C1 segment of cervical spinal cord (tissue), 14 donors: ENCODE measurements at regions not wholly inside any gene's neighbourhood (a gene's known extent, or its start where the extent isn't known, plus 50 kb on each side); places are given as distances from the start of the nearest gene placed in this dataset.

Source experiments
- DNase-seq, 14 donors: peaks; one replicate each; lab custom pipeline; 2025; lab: John Stamatoyannopoulos, UW

DNA sequence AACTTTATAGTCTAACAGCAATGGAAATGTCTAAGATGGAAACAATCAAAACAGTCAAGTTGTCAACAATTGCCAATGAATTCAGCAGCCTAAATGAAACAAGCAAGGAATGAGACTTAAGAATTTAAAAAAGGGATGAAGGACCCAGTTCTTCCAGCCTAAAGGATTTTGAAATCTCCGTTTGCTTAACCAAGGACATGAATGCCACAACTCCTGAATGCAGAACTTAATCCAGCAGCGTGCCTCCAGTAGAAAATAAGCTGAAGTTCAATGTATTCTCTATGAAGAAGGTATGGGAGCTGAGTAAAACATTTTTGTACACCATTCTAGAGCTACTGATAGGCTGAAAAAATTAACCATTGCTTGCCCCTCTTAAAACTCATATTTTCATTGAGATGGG, 411.3 kb downstream of the ARHGEF28 start:
- no peak for DNase-seq

DNA sequence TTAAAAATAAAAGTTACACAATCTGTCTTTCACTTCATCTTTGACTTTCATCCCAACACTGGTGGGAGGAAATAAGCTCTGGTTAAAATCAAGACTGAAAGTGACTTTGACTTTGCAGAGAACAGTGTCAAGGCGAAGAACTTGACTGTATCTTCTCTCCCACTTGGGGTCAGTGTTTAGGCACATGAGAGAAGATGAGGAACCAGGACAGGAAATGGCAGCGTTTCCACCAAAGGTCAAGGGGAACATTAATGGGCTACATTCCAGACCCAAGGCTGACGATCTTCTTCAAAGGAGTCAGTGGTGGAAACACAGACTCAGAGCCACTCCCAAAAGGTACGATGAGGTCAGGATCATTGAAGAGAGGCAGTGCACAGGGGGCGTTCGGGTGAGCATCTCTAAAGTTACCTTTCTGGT, 409.5 kb downstream of the ARHGEF28 start:
- DNase-seq: no peak

DNA sequence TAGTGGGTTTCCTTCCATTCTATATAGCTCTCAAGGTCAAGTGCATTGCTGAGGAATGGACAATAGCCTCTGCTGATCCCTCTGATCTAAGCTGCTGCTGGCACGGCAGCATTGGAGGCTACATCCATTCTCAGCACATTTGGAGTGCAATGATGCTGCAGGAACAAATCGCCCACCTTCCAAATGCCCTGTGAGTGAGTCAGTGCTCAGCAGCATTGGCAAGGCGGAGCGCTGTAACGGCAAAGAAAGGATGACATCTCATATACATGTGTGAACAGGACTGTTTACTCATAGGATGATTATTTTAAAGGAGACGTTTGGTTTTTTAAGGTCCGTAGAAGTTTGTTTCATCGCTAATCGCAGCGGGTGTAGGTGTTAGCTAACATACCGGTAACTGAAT, 408.7 kb downstream of the ARHGEF28 start:
- no peak for DNase-seq

DNA sequence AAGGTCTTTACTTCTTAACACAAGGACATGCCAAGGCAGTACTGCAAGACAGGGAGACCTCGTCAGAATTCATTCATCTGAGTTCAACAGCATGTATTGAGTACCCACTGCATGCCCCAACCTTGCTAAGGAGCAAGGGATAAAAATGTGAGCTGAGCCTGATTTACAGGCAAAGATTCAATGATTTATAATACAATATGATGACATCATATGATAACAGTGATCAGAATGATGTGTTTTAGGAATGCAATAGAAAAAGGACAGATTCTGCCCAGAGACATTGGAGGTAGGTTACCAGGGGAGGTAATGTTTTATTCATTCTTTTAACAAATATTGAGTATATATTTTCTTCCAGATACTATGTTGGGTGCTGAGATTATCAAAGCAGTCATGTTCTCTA, 406.6 kb downstream of the ARHGEF28 start:
- no peak for DNase-seq

DNA sequence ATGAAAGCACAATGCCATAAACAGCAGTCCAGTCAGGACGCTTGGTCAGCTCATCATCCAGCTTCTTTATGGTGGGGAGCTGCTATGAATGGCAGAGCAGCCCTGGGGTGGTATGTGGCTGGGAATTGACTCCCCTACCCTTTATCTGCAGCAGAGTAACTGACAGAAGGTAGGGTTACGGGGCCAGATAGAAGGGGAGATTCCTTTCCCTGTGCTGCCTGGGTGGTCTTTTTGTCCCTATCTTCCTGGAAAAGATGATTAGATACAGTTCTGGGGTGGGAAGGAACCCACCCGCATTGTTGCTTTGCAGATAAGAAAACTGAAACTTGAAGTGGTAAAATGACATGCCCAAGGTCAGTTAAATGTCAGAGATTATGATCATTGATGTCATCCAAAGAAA, 405.5 kb downstream of the ARHGEF28 start:
- no peak for DNase-seq

DNA sequence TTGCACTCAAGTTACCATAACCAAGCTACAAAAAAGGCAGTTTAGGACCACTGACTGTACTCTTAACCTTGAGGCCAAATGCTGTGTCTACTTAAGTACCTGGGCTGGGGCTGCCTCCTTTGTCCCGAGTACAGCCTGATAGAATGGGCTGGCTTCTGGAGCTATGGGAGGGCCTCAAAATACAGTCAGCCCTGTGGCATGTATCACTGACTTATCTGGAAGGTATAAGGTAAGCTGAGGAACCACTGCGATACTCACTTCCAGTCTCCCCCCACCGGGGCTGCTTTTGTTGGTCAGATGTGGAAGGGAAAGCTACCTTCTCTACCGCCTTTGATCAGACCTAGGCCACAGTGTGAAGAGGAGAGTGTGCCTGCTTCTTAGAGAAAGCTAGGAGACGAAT, 404.8 kb downstream of the ARHGEF28 start:
- no peak for DNase-seq

DNA sequence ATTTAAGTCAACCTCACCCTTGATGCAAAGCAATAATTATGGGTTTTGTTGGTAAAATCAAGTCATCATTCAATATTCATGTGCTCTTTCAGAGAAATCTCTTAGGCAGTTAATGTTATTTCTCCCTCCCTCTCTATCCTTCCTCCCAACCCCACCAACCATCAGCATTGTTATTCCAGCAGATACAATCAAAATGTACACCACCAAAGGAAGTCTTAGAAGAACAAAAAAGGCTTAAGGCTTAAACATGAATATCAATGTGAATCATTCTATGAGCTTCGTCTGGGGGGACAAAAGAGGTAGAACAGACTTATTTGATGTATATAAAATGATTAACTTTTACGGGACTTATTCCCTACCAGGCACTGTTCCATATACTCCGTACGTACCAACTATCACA, 404.4 kb downstream of the ARHGEF28 start:
- no peak for DNase-seq

DNA sequence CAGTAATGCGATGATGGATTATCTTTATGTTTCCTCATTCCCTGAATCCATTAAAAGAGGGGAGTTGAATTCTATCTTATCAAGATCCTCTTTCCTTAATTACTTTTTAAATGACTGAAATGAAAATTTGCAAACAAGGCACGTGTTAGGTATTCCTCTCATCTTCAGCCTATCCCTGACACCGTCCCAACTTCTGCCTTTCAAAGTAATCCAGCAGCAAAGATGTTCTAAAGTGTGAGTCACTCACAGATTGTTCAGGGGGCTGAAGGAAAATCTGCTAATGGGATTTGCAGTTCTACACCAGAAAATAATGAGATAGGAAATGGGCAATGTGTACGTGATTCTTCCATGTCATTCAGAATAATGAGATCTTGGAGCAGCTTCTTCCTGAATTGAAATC, 403.0 kb downstream of the ARHGEF28 start:
- no peak for DNase-seq

DNA sequence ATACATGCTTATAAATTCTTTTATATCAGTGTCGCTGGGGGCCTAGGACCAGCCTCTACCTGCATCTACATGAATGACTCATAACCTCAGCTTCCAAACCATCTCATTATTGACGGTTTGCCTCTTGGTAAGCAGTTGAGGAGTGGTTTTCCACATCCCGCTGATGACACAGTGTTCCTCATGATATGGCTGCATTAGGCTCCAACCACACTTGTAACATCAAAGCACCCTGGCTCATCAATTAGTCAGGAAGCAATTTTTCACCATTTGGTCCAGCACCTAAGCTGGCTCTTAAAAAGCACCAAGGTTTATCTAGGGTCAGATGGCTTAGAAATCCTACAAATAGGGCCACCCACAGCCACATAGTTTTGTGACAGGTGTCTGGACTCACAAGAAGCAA, 402.4 kb downstream of the ARHGEF28 start:
- DNase-seq: no peak

DNA sequence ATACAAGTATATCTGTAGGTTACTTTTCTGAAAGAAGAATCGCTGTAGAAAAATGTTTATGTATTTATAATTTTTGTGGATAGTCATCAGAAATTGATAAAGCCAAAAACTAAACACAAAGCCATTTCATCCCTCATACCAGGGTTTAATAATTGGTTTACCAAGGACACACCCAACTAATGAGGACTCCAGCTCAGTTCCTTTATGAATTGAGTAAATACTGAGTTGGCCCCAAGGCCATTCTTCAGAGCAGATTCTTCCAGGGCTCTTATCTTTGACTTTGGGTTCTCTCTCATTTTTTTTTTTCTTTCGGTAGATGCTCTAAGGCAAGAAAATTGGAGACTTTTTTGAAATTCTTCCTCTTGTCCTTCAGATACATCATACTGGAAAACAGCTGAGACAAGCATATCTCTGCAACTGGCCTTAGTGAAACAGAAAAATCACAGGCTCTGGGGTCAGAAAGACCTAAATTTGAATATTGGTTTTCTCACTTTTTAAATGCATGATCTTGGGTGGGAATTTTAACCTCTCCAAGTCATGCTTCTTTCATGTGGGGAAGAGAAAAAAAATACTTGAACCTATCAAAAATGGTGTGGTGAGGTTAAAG, 401.8 kb downstream of the ARHGEF28 start:
- DNase-seq: no peak

DNA sequence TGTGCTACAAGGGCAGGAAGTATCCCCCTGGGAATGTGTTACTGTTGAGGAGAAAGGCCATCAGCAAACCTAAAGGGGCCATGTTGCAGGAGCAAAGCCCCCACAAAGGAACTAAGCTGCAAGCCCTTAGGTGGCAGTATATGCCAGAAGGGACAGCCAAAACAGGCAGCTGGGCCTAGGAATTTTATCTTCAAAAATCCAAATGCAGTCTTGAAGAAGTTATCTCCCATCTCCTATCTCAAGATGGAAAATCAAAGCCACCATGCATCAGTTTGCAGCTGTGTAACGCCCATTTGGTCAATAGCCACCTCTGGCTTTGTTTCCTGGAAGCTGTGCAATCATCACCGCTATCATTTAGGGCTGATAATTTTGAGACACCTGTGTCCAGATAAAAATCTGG, 400.3 kb downstream of the ARHGEF28 start:
- no peak for DNase-seq

DNA sequence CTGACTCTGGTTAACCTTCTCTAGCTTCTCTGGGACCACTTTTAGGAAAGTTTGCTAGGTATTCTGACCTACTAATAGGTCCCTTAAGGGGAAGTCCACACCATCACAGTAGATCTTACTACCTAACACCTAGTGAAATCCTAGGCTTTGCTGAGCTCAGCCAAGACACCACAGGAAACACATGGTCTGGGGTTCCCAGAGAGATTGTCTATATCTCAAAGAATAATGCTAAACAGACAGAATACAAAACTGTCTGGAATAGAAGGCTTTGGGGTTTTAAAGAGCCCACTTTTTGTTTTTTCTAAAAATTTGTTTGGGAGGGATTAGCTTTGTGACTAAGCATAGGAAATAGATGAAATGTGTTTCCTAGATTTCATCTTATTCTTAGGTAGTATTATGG, 395.1 kb downstream of the ARHGEF28 start:
- DNase-seq: no peak

DNA sequence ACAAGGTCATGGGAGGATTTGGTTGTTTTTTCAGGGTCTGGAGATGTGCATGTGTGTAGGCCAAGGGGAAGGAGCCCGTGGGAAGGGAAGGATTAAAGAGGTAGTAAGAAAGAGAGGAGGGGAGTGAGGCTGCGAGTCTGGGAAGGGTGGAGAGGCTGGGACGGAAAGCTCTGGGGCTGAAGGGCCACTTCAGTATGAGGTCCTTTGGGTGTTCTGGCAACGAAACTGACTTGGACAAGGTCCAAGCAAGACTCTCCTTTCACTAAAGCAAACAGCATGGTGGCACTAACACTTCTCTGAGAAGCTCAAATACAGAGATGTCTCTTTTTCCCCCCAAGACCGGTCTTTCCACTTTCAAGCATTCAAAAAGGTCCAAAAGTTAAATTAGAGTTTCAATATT, 394.5 kb downstream of the ARHGEF28 start:
- no peak for DNase-seq

DNA sequence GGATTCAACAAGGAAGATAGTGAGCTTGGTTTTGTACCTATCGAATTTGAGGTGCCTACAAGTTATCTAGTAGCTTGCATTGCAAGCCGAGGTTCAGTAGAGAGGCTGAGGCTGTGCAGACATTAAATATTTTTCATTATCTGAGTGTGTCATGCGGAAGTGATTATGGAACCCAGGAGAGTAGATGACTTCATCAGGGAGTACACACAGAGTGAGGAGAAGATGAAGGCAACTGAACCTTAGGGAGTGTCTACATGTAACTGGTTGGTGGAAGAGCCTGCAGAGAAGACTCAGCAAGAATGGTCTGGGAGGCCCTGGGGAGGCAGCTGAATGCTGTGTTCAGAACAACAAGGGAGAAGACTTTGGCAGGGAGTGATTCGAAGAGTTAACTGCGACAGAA, 393.9 kb downstream of the ARHGEF28 start:
- DNase-seq: no peak

DNA sequence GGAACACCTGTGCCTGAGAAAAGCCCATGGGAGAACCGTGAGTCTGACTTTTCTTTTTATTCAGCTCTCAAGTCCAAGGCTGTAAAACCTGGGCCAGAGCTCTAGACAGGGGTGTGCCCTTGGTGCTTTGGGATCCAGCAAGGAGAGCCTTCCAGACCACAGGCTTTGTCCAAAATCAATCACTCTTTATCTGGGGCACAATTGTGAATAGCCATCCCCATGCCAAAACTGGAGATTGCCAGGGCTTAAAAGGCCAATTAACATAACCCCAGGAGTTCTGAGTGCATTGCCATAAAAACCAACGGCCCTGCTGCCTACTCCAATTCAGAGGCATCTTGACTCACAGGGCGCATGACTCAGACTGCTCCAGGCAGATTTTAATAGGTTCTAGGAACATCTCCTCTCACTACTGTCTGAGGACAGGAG, 391.8 kb downstream of the ARHGEF28 start:
- DNase-seq: peak in 6 of 14 donors; percentile 5 to 31 (median 10)

DNA sequence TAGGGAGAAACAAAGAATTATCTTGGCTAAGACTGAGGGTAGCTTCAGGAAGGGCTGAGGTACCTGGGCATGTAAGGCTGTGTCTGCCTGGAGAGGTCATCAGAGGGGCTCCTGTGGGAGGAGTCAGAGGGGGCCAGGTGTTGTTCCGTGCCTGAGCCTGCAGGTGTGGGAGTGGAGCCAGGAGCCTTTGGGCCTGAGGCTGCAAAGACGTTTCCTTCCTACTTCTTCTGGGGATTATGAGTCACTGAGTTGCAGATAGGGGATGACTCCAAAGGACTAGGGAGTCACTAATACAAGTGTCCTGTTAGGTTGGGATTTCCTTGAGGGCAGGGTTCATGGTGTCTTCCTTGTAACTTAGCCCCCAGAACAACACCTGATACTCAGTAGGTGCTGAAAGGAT, 391.1 kb downstream of the ARHGEF28 start:
- DNase-seq: no peak

DNA sequence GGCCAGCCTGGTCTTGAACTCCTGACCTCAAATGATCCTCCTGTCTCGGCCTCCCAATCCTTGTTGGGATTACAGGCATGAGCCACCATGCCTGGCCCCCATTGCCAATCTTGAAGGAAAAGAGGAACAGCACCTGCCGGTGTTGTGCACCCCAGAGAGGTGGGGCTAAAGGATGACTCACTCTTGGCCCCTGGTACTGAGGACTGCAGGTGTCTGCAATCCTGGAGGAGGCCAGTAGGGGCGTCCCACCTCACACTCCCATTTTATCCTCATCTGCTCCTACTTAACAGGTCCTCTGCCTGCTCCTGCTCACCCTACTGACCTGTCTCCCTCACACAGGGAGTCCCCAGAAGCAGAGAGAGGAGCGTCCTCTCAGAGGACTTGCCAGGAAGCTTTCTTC, 390.4 kb downstream of the ARHGEF28 start:
- no peak for DNase-seq

DNA sequence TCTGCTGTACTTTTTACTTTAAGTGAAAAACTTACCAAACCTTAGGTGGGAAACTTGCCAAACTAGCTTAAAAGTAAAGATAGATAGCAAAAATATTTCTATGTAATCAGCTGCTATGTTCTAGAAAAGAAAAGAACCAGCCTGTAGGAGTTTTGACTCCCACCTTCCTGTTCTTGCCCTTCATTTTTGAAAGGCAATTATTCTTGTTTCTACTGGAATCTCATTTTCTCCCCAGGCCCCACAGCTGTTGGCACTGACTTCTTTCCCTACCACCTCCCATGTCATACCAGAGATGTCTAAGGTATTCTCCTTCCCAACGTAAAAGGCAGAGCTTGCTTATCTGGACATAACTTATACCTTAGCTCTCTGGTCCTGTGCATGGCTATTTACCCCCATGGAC, 389.7 kb downstream of the ARHGEF28 start:
- DNase-seq: no peak

DNA sequence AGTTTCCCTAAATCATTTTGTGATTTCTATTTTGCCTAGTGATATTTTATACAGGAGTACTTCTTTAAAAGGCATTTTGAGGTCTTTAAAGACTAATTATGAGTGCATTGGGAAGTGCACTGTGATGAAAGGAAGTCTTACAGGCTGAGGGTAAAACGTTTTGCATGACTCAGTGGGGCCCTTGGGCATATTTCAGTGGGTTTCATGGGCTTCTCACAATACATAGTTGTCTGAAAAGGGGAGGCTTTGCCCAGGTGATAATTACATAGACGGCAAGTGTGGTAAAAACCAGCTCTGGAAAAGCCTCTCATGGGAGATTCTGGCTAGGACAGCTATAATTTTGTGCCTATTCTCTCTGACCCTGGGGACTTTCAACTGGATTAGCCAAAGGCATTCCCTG, 387.2 kb downstream of the ARHGEF28 start:
- no peak for DNase-seq

DNA sequence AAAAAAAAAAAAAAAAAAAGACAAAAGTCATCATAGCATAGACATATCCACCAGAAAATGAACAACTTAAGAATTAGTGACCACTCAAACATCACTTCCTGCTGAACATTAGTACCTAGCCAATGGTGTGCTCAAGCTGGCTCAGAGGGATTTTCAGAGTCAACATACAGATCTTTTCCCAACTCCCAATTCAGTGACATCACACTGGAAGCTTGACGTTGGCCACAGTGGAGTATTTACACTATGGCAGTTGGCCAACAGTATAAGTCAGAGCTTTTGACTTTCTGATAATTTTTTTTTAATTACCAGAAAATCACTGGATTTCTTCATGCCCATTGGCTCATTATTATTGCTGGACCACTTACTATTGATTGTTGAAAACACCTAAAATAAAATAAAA, 383.5 kb downstream of the ARHGEF28 start:
- DNase-seq: no peak

DNA sequence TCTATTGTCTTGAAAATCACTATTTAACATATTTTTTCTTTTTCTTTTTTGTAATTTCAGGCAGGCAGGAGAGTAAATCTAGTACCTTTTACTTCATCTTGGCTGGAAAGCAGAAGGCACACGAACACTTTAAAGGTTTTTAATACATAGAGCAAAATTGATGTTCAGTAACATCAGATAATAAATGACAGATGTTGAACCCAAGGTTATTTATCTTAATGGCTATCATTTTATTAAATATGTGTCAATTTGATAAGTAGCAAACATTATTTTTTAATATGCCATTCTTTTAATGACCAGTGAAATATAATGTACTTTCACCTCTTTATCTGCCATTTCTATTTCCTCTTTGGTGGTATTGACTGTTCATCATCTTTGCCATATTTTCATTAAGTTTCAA, 381.2 kb downstream of the ARHGEF28 start:
- no peak for DNase-seq

DNA sequence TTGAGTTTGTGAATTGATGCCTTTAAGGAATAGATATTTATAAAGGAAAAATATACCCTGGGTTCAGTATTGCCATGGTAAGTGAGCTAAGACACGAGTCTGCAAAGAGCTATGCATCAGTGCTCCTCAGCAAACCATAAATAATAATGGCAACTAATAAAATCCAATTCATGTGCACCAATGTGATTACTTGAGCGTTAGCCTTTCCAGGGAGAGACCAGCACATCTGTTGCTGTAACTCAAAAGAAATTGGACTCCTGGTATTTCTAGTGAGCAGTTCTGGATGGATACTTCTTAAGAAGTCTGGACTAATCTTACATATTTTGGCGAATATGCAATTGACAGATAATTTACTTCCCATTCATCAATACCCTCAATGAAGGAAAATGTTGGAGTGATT, 373.3 kb downstream of the ARHGEF28 start:
- no peak for DNase-seq

DNA sequence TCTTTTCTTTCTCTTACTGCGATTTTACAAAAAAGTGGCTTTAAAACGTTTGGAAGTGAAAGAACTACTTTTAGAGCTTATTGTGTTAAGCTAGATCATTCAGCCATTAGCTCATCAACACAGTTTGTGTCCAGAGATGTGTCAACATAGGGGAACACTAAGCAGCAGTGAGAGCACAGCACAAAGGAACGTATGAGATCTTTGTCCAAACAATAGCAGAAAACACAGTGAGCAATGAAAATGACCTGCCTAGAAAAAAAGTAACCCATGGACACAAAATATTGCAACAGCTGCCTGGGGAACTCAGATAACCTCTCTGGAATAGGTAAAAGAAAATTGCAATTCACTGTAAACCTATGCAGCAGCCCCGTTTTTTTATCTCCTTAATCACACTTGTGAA, 372.5 kb downstream of the ARHGEF28 start:
- DNase-seq: no peak

DNA sequence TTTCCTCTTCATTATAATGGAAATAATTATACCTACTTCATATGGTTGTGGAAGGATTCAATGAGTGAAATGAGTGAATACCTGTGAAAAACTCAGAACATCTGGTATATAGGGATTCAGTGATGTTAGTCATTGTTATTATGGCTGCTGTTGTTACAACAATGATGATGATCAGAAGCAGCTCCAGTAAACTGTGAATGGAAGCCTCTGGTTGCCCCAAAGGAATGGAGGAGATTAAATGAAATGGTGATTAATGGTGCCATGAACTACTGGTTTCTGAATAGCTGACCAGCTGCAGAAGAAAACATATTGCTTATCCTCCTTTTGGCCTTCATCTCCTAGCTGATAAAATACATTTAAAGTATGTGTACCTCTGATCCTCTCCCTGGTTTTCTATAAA, 372.0 kb downstream of the ARHGEF28 start:
- DNase-seq: no peak
